SK-N-SH (cell line): ENCODE measurements at regions not wholly inside any gene's neighbourhood (a gene's known extent, or its start where the extent isn't known, plus 50 kb on each side); places are given as distances from the start of the nearest gene placed in this dataset.

ENCODE experiments used
- CTCF ChIP-seq: fragments of 200-600 bp; sonication (generic); IDR thresholded peaks from 2 replicates; pipeline ENCODE4 v1.6.1; 2017; ENCODE audit warnings: antibody characterized with exemption, mild to moderate bottlenecking, moderate library complexity
- EP300 ChIP-seq, 2 experiments: IDR thresholded peaks; 2 replicates each; pipeline versions ENCODE4 v1.4.0 to v1.6.1; 2012; ENCODE audit warnings: borderline replicate concordance in 1 of 2, low read depth in 1 of 2, low read length in 1 of 2
- EZH2phosphoT487 ChIP-seq: fragments of 200-600 bp; sonication (generic); IDR thresholded peaks from 2 replicates; pipeline ENCODE4 v1.6.1; 2017; ENCODE audit warnings: low read depth, mixed run types, mild to moderate bottlenecking, antibody characterized with exemption, moderate library complexity, borderline replicate concordance
- MXI1 ChIP-seq: IDR thresholded peaks from 2 replicates; pipeline ENCODE4 v1.6.1; 2012; ENCODE audit warnings: mild to moderate bottlenecking, low read depth, low read length, improper control_type of control experiment
- RAD21 ChIP-seq: IDR thresholded peaks from 2 replicates; pipeline ENCODE4 v1.6.1; 2012; ENCODE audit warnings: mild to moderate bottlenecking, low read length
- TF ChIP-seq, protein P1 (sequence below): fragments of 150-350 bp; IDR thresholded peaks from 2 replicates; pipeline ENCODE4 v1.6.1; 2017; ENCODE audit warnings: antibody characterized with exemption, low read length, low read depth, borderline replicate concordance
- TF ChIP-seq, protein P2 (sequence below): IDR thresholded peaks from 2 replicates; pipeline ENCODE4 v1.4.0; 2012; ENCODE audit warnings: low read depth

GRCh38 chr9:81393985-81394811, 295.1 kb downstream of the TLE1 start:
- TF ChIP-seq RAD21 (no peak), MXI1 (no peak), EZH2phosphoT487 (no peak), CTCF (no peak), EP300 (IDR thresholded peaks at IDR 0.05; ENCODE audit: borderline replicate concordance in 1 of 2, low read depth in 1 of 2, low read length in 1 of 2) (no peak)
- TF ChIP-seq, protein P1, sequence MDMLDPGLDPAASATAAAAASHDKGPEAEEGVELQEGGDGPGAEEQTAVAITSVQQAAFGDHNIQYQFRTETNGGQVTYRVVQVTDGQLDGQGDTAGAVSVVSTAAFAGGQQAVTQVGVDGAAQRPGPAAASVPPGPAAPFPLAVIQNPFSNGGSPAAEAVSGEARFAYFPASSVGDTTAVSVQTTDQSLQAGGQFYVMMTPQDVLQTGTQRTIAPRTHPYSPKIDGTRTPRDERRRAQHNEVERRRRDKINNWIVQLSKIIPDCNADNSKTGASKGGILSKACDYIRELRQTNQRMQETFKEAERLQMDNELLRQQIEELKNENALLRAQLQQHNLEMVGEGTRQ = no peak
- TF ChIP-seq, protein P2, sequence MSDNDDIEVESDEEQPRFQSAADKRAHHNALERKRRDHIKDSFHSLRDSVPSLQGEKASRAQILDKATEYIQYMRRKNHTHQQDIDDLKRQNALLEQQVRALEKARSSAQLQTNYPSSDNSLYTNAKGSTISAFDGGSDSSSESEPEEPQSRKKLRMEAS = no peak
